HG02870 (cell line): ENCODE measurements at regions not wholly inside any gene's neighbourhood (a gene's known extent, or its start where the extent isn't known, plus 50 kb on each side); places are given as distances from the start of the nearest gene placed in this dataset.

Experiments used
- ATAC-seq: cut with Tn5 transposase; IDR thresholded peaks from one replicate; pipeline ENCODE4 v1.9.1; 2021; ENCODE audit warnings: mild to moderate bottlenecking, moderate library complexity; ENCODE audit not compliant: unreplicated experiment

DNA sequence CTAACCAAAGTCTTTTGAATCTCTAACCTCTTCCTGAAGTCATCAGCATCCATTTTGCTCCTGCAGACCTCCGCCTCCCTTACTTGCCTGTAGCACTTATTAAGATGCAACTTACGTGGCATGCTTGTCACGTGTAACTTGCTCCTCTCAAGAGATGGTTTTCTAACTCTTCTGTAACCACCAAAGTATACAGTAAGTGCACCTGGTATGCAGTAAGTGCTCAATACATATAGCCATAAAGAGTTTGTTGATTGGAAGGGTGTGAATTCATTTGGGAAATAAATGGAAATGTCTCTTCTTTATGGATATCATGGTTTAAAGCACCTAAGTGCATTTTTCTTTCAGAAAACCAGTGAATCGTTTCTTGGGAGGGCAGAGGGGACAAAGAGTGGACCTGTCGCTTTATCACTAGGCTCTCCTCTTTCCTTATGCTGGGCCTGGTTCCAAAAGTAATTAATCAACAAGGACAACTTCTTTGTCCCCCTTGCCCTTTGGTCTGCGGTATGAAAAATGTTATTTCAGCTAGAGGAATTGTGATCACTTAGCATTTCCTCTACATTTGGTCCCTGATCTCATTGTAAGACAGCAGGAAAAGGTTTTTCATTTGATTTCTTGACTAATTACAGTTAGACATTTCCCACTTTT, 370.0 kb upstream of the SPRED2 start:
- ATAC-seq: no peak

- ATAC-seq: no peak
Measured at GRCh38 chr2:65800998-65801397, 368.6 kb upstream of the SPRED2 start.

GRCh38 chr2:65799141-65799854, 366.9 kb upstream of the SPRED2 start:
- no peak for ATAC-seq

GRCh38 chr2:65798641-65799040, 366.2 kb upstream of the SPRED2 start:
- no peak for ATAC-seq

DNA sequence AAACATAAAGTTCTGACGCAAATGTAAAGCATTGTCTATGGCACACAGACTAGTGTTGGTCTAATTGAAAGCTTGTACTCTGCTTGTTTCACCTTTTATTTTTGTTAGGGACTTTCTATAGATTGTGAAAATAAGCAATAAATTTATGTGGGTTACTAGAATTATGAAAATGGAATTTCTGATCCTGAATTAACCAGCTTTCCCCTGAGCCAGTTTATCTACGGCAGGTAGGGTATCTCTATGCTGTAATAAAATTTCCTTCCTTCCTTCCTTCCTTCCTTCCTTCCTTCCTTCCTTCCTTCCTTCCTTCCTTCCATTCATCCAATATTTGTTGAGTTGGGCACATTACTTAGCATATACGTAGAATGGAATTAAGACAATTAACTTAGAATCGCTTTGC, 362.6 kb upstream of the SPRED2 start:
- no peak for ATAC-seq

- no peak for ATAC-seq
Measured at GRCh38 chr2:65791404-65791975, 359.1 kb upstream of the SPRED2 start.

DNA sequence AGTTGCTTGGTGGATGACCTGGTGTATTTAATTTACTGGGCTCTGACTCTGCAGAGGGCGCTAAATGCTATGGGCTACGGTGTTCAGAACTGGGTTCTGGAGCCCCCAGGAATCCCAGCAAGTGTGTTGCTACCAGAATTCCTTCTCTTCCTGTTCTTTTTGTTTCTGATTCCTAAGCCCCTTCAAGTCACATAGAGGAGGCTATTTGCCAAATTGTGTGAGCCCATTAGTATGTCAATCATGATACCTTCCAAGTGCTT, 358.2 kb upstream of the SPRED2 start:
- no peak for ATAC-seq

GRCh38 chr2:65789923-65790675, 357.7 kb upstream of the SPRED2 start:
- ATAC-seq: no peak

DNA sequence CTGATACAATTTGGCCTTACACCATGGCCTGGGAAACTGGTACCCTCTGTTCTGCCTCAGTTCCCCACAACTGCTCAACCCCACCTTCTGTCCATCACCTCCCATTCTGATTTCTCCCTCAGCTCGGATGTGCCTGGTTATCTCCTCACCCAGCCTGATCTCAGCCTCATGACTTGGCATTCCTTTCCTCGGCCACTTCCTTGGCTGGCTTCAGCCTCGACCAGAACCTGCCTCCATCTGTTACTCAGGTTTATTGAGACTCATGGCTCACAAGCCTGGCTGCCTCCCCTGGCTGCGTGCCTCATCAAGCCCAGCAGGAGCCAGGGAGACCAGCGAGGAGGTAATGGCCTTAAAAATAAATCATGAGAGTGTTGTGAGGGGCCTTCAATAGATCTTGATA, 356.2 kb upstream of the SPRED2 start:
- no peak for ATAC-seq

DNA sequence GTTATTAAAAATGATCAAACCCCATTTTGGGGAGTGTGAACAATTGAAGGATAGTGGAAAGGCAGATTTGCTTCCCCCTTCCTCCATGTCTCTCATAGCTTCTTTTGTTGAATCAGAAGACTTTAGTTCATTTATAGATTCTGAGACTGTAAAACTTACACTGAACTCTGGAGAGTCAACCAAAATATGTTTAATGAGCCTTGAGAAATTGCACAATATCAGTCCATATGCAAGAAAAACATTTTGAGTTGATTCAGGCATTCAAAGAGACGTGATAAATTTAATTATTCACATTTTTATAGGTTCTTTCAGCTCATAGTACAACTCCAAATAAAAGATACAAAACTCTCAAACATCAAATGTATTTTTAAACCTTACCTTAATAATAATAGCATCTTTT, 354.4 kb upstream of the SPRED2 start:
- ATAC-seq: no peak

DNA sequence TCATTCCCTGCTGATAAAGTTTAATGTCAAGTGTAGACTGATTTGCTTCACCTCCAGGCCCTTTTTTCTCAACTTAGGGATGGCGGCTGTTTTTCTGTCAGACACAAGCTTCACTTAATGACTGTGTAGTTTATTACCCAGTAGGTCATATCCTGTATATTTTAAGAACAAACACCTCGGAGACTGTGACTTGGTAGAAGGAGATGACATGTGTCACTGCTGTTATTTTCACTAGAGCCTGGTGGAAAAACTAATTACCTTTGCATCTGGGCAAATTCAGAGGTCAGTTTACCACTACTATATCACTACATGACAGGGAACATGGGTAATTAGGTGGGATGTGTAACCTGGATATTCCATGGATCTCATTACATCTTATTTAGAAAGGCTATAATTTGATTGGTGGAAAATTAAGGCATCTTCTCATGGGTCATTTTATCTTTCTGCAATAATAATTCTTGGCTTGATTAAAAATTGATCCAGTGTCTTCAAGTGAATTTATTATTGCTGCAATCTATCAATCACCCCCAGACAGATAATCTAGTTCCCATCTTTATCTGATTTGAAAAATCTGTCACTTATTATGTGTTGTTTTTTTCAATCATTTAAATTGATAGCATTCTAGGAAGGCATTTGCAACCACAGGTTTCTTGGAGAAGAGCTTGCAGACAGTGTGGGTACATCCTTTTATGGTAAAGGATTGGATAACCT, 353.8 kb upstream of the SPRED2 start:
- no peak for ATAC-seq

GRCh38 chr2:65782996-65783650, 350.7 kb upstream of the SPRED2 start:
- ATAC-seq: no peak

GRCh38 chr2:65782186-65782585, 349.8 kb upstream of the SPRED2 start:
- no peak for ATAC-seq

GRCh38 chr2:65781756-65782155, 349.4 kb upstream of the SPRED2 start:
- ATAC-seq: no peak

DNA sequence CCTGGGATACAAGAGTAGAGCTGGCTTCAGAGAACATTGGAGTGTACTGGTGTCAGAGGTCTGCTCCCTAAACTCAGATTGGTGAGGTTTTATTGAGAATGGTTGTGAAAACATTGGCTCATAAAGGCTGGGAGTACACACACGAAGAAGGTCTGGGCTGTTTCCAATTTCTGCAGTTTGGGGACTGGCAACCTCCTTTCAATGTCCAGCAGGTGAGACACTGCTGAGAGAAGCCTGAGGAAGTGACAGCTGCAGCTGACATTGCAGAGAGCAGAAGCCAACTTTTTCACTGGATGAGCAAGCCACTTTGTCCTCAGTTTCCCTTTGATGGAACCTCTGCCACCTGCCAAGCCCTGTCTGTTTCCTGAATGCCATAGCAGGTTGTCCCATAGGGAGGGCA, 346.6 kb upstream of the SPRED2 start:
- no peak for ATAC-seq

- ATAC-seq: no peak
Measured at GRCh38 chr2:65778137-65778536, 345.7 kb upstream of the SPRED2 start.

GRCh38 chr2:65775839-65776238, 343.4 kb upstream of the SPRED2 start:
- ATAC-seq: no peak

GRCh38 chr2:65767946-65768345, 335.5 kb upstream of the SPRED2 start:
- ATAC-seq: no peak

- ATAC-seq: no peak
Measured at GRCh38 chr2:65766768-65767267, 334.4 kb upstream of the SPRED2 start.

GRCh38 chr2:65765376-65765775, 333.0 kb upstream of the SPRED2 start:
- ATAC-seq: no peak

DNA sequence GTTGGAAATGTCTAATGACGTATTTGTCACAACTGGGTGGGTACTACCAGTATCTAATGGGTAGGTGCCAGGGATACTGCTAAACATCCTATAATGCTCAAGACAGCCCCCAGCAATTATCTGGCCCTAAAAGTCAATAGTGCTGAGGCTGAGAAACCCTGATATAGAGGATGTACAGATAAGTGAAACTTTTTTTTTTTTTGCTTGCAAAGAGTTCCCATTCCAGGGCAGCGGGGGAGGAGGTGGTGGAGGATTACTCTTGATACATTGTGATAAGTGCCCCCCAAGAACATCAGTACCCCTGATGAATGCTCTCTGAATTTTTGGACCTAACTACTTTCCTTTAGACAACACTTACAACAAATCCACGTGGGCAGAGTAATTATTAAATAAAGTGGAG, 329.7 kb upstream of the SPRED2 start:
- ATAC-seq: no peak
